ENCODE measurements at regions not wholly inside any gene's neighbourhood (a gene's known extent, or its start where the extent isn't known, plus 50 kb on each side); places are given as distances from the start of the nearest gene placed in this dataset.

DNA sequence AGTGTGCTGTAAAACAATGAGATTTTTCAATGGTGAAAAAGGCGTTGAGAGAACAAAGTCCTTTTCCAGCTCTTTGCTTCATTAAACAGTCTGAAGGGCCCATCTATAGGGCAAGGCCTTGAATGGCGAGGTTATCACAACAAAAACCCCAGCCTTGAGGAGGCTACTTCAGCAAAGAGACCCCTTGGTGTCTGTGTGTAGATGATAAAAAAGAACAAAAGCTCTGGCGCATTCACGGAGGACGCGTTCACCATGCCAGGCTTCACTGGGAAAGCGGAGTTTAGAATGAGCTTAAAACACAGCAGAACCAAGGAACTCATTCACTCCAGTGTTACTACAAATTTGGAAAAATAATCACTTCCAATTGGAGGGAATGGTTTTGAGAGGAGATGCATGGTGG, 530.0 kb upstream of the ARGLU1 start:
- Histone ChIP-seq H3K4me1 (ENCODE audit: control insufficient read depth in 1 of 2, low read depth in 2 of 2) (no peaks in the 10 kb centered on the region), H3K9me3 (no peaks in the 10 kb centered on the region), H3K27ac (no peak overlapping the region), H3K27me3 (replicated peaks; ENCODE audit: insufficient read depth) (no peaks in the 10 kb centered on the region), H3K4me3 (no peak overlapping the region), H3K36me3 (no peaks in the 10 kb centered on the region)
- DNase-seq (ENCODE audit: low spot score) (no peak), ATAC-seq (ENCODE audit: insufficient number of reproducible peaks, low FRiP score, low read depth) (no peak)
- TF ChIP-seq, protein P1, sequence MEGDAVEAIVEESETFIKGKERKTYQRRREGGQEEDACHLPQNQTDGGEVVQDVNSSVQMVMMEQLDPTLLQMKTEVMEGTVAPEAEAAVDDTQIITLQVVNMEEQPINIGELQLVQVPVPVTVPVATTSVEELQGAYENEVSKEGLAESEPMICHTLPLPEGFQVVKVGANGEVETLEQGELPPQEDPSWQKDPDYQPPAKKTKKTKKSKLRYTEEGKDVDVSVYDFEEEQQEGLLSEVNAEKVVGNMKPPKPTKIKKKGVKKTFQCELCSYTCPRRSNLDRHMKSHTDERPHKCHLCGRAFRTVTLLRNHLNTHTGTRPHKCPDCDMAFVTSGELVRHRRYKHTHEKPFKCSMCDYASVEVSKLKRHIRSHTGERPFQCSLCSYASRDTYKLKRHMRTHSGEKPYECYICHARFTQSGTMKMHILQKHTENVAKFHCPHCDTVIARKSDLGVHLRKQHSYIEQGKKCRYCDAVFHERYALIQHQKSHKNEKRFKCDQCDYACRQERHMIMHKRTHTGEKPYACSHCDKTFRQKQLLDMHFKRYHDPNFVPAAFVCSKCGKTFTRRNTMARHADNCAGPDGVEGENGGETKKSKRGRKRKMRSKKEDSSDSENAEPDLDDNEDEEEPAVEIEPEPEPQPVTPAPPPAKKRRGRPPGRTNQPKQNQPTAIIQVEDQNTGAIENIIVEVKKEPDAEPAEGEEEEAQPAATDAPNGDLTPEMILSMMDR (IDR thresholded peaks at IDR 0.05) = no peak

DNA sequence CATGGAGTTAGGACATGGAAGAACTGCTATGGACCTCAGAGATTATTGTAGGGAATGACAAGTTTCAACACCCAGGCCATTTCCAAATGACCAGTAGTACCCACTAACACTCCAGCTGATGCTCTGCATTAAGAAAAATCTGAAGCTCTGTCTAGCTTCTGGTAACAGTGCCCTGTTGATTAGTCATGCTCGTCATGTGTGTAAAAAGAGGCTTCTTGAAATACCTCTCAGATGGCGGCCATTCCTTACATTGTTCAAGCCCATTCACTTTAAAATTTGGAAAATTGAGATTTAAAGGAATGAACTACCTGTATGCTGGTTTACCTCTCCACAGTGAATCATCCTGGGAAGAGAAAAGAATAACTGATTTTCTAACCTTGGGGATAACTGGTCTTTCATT, 527.9 kb upstream of the ARGLU1 start:
- ATAC-seq (ENCODE audit: insufficient number of reproducible peaks, low FRiP score, low read depth) (no peak), DNase-seq (ENCODE audit: low spot score) (no peak)
- H3K27me3 ChIP-seq (replicated peaks; ENCODE audit: insufficient read depth) = no peaks in the 10 kb centered on the region
- H3K27ac ChIP-seq = no peak overlapping the region
- TF ChIP-seq, protein P1 (IDR thresholded peaks at IDR 0.05) = no peak
- H3K36me3 ChIP-seq = no peaks in the 10 kb centered on the region
- H3K4me1 ChIP-seq (ENCODE audit: control insufficient read depth in 1 of 2, low read depth in 2 of 2) = peaks cover 12 to 13% of the 10 kb centered on the region in 2 donors
- no peak overlapping the region for H3K4me3 ChIP-seq
- H3K9me3 ChIP-seq = no peaks in the 10 kb centered on the region

DNA sequence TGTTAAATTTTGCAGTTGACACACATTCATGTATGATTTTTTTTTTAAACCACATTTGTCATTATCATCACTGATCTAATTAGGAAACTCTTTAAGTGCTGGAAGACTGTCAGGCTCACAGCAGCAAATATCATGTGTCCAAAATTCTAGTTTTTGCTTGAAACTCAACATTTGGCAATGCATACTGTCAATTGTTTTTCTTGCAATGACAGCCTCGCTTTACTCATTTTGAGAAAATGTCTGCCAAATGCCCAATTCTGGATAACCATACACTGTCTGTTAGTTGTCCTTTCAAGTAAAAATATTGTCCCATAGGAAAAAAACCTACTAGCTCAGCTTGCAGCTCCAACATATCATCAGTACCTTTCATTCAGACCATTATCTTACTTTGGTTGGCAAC, 523.9 kb upstream of the ARGLU1 start:
- DNase-seq (ENCODE audit: low spot score) (no peak), ATAC-seq (ENCODE audit: insufficient number of reproducible peaks, low FRiP score, low read depth) (no peak)
- no peaks in the 10 kb centered on the region for H3K36me3 ChIP-seq
- no peaks in the 10 kb centered on the region for H3K27me3 ChIP-seq (replicated peaks; ENCODE audit: insufficient read depth)
- TF ChIP-seq, protein P1 (IDR thresholded peaks at IDR 0.05) = no peak
- H3K27ac ChIP-seq = peak overlapping the region in 1 of 2 donors; percentile 13
- no peaks in the 10 kb centered on the region for H3K9me3 ChIP-seq
- peak overlapping the region; percentile 7 for H3K4me3 ChIP-seq
- H3K4me1 ChIP-seq (ENCODE audit: control insufficient read depth in 1 of 2, low read depth in 2 of 2) = peaks cover 12 to 26% of the 10 kb centered on the region in 2 donors

DNA sequence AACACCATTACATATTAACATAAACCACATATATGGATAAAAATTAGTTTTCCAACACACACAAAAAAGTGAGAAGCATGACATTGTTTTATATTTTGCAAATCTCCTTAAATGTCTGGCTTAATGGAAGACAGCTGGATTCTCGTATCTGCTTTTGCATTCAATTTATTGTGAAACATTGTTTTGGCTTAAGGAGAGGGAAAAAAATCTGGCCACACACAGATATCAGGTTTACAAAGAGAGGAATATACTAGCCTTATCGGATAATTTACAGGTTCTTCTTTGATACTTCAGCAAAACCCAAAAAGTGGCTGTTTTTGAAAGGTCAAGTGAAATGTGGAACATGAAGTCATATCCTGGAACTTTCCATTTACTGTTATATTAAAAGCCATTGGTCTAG, 523.5 kb upstream of the ARGLU1 start:
- Histone ChIP-seq H3K27ac (peak overlapping the region in 1 of 2 donors; percentile 13), H3K4me3 (peak overlapping the region; percentile 7), H3K27me3 (replicated peaks; ENCODE audit: insufficient read depth) (no peaks in the 10 kb centered on the region), H3K36me3 (no peaks in the 10 kb centered on the region), H3K4me1 (ENCODE audit: control insufficient read depth in 1 of 2, low read depth in 2 of 2) (peaks cover 12 to 26% of the 10 kb centered on the region in 2 donors), H3K9me3 (no peaks in the 10 kb centered on the region)
- DNase-seq (ENCODE audit: low spot score) (no peak), ATAC-seq (ENCODE audit: insufficient number of reproducible peaks, low FRiP score, low read depth) (no peak)
- TF ChIP-seq, protein P1 (IDR thresholded peaks at IDR 0.05) = no peak

DNA sequence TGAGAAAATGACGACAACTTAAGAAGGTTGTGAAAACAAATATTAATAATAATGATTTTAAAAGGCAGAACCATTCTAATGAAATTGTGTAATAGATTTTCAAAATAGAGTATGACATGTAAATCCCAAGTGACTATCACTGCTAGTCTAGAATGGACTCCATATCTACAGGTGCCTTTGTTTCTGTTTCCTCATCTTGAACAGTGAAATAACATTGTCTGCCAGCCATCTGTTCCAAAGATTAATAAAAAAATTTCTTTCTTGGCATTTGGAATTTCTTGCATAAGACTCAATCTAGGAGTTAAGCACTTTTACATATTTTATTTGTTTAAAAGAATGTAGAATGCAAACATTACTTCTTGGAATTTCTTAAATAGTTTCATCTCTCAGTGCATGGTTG, 520.1 kb upstream of the ARGLU1 start:
- Histone ChIP-seq H3K4me3 (no peak overlapping the region), H3K27me3 (replicated peaks; ENCODE audit: insufficient read depth) (no peaks in the 10 kb centered on the region), H3K36me3 (no peaks in the 10 kb centered on the region), H3K4me1 (ENCODE audit: control insufficient read depth in 1 of 2, low read depth in 2 of 2) (peaks cover 12 to 26% of the 10 kb centered on the region in 2 donors), H3K27ac (no peak overlapping the region), H3K9me3 (no peaks in the 10 kb centered on the region)
- TF ChIP-seq, protein P1 (IDR thresholded peaks at IDR 0.05) = no peak
- DNase-seq (ENCODE audit: low spot score) (no peak), ATAC-seq (ENCODE audit: insufficient number of reproducible peaks, low FRiP score, low read depth) (no peak)
